ENCODE measurements at regions not wholly inside any gene's neighbourhood (a gene's known extent, or its start where the extent isn't known, plus 50 kb on each side); places are given as distances from the start of the nearest gene placed in this dataset.

DNA sequence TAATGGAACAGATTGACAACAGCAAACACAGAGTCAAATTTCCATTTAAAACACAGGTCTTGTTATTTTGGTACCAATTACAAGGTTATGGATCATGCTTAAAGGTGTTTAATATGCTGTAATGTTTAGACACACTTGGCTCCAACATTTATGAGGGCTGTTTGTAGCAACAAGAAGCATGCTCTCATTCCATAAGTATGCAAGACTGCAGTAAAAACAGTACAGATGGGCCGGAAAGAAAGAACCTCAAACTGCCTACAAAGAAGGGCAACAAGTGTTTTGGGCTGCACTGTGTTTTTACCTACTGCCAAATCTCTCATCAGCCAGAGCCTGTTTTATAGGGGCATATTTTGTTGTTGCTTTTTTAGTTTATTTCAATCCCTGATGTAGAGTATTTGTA is 100.5 kb upstream of the HS3ST3A1 start:
- ChIA-PET CTCF (no interaction called here), POLR2A (no interaction called here)
- Histone ChIP-seq H3K4me3 (replicated peaks in 1 of 3; ENCODE audit: insufficient read depth in 1 of 3, low read depth in 1 of 3, low read length in 3 of 3) (no peak overlapping the region), H3K27me3 (ENCODE audit: control insufficient read depth in 2 of 2, insufficient read depth in 2 of 2, low read length in 2 of 2) (no peaks in the 10 kb centered on the region), H3K9me3 (replicated peaks; ENCODE audit: control insufficient read depth, insufficient read depth, low read length) (peaks cover 4% of the 10 kb centered on the region), H3K4me2 (ENCODE audit: insufficient read depth, low read length) (no peak overlapping the region), H3K79me2 (ENCODE audit: control insufficient read depth, insufficient read depth, low read length) (no peaks in the 10 kb centered on the region), H2AFZ (ENCODE audit: low read depth, low read length) (no peak overlapping the region), H3K9ac (replicated peaks; ENCODE audit: extremely low read depth, insufficient read depth, low read length) (no peak overlapping the region), H3K27ac (ENCODE audit: insufficient read depth, low read depth, low read length) (no peak overlapping the region), H4K20me1 (replicated peaks; ENCODE audit: control insufficient read depth, extremely low read depth, insufficient read depth, low read length) (no peaks in the 10 kb centered on the region), H3K4me1 (ENCODE audit: control insufficient read depth, extremely low read depth, insufficient read depth, low read length) (no peaks in the 10 kb centered on the region), H3K36me3 (ENCODE audit: control insufficient read depth in 2 of 2, extremely low read depth in 1 of 2, insufficient read depth in 2 of 2, low read length in 2 of 2) (no peaks in the 10 kb centered on the region), H3K9me1 (replicated peaks; ENCODE audit: control insufficient read depth, extremely low read depth, insufficient read depth, low read length) (no peaks in the 10 kb centered on the region)
- BruUV-seq (replicated peaks), result no TSS peak
- TF ChIP-seq, protein P1, sequence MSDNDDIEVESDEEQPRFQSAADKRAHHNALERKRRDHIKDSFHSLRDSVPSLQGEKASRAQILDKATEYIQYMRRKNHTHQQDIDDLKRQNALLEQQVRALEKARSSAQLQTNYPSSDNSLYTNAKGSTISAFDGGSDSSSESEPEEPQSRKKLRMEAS (IDR thresholded peaks at IDR 0.05; ENCODE audit: insufficient read depth, insufficient read length), result no peak
- no peak for TF ChIP-seq POLR2A (IDR thresholded peaks at IDR 0.05; ENCODE audit: low read depth, low read length)
- TF ChIP-seq MYC (IDR thresholded peaks at IDR 0.05; ENCODE audit: low read depth, low read length), result no peak
- TF ChIP-seq, protein P2, sequence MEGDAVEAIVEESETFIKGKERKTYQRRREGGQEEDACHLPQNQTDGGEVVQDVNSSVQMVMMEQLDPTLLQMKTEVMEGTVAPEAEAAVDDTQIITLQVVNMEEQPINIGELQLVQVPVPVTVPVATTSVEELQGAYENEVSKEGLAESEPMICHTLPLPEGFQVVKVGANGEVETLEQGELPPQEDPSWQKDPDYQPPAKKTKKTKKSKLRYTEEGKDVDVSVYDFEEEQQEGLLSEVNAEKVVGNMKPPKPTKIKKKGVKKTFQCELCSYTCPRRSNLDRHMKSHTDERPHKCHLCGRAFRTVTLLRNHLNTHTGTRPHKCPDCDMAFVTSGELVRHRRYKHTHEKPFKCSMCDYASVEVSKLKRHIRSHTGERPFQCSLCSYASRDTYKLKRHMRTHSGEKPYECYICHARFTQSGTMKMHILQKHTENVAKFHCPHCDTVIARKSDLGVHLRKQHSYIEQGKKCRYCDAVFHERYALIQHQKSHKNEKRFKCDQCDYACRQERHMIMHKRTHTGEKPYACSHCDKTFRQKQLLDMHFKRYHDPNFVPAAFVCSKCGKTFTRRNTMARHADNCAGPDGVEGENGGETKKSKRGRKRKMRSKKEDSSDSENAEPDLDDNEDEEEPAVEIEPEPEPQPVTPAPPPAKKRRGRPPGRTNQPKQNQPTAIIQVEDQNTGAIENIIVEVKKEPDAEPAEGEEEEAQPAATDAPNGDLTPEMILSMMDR (IDR thresholded peaks at IDR 0.05; ENCODE audit: extremely low read depth in 1 of 2, insufficient read depth in 1 of 2, low read depth in 1 of 2, low read length in 2 of 2), result no peak
- no peak for TF ChIP-seq EZH2 (IDR thresholded peaks at IDR 0.05; ENCODE audit: borderline replicate concordance, low read depth, low read length, severe bottlenecking)
- no peak for TF ChIP-seq FOS (IDR thresholded peaks at IDR 0.05; ENCODE audit: borderline replicate concordance, insufficient read depth, low read length)
- TF ChIP-seq GATA2 (IDR thresholded peaks at IDR 0.05; ENCODE audit: insufficient read depth, insufficient read length, low read depth, low read length), result no peak
- no peak for TF ChIP-seq JUN (IDR thresholded peaks at IDR 0.05; ENCODE audit: borderline replicate concordance, insufficient read depth, insufficient read length, low read depth)
- TF ChIP-seq POLR2AphosphoS5 (IDR thresholded peaks at IDR 0.05; ENCODE audit: insufficient read depth, low read depth, low read length), result no peak
- no peak for DNase-seq (ENCODE audit: low read depth, low spot score)
- dilution Hi-C loops (cut with MboI; ENCODE audit: extremely low pct_ligation_motif_present, low sequenced_read_pairs) (no loop called here), intact Hi-C loops (cut with micrococcal nuclease) (no loop called here)
- FAIRE-seq, result no peak

Data from endothelial cell of umbilical vein (primary cell).